Stimulated activated CD4-positive, alpha-beta T cell treated with anti-CD3 and anti-CD28 coated beads, Interleukin-4, amount 100 ng/mL, for 48 hours (primary cell): ENCODE measurements at regions not wholly inside any gene's neighbourhood (a gene's known extent, or its start where the extent isn't known, plus 50 kb on each side); places are given as distances from the start of the nearest gene placed in this dataset.
A peak's percentile ranks its signal among the peaks of the same experiment; 100 is the strongest.

Experiments used
- DNase-seq, 2 donors: peaks; one replicate each; pipeline ENCODE4 v3.0.0-alpha.2; 2020; ENCODE audit warnings: low read depth in 2 of 2

DNA sequence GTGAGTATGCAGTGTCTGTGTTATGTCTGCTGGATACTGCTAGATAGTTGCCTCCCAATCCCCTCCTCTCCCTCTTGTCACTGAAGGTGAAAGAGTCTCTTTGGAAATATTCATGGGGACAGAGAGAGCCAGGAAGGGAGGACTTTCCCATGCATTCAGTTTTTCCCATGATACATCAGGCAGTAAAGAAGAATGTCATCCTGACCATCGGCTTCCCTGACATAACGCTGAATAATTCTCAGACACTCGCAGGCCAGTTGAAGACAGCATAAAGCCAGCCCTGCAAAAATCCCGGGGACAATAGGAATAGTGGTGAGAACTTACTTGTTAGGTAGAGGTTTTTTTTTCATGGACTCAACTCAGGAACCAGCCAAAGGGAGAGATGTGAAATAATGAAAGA lies 58.1 kb downstream of the KLF4 start:
- DNase-seq = no peak

DNA sequence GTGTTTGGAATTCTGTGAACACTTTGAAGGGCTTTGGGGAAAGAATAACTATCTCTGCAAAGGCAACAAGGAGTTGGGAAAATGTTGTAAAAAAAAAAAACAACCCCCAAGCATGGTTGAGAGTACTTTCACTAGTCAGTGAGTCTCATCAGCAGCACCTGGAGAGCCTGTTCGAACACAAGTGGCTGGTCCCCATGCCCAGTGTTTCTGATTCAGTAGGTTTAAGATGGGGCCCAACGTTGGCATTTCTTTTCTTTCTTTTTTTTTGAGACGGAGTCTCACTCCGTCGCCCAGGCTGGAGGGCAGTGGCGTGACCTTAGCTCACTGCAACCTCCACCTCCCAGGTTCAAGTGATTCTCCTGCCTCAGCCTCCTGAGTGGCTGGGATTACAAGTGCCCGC lies 59.5 kb downstream of the KLF4 start:
- no peak for DNase-seq

DNA sequence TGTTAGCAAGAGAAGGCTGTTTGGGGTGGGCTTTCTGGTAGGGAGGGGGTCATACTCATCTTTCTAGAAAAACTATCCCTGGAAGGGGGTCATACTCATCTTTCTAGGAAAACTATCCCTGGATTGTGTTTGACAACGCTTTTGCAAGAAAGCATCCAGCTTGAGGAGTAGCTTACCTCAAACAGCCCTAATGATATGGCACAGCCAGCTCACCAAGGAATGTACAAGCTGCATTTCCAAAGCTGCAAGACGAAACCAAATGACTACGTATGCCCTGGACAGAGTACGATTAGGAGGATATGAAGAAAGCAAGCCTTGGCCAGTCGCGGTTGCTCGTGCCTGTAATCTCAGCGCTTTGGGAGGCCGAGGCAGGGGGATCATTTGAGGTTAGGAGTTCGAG lies 63.4 kb downstream of the KLF4 start:
- no peak for DNase-seq

DNA sequence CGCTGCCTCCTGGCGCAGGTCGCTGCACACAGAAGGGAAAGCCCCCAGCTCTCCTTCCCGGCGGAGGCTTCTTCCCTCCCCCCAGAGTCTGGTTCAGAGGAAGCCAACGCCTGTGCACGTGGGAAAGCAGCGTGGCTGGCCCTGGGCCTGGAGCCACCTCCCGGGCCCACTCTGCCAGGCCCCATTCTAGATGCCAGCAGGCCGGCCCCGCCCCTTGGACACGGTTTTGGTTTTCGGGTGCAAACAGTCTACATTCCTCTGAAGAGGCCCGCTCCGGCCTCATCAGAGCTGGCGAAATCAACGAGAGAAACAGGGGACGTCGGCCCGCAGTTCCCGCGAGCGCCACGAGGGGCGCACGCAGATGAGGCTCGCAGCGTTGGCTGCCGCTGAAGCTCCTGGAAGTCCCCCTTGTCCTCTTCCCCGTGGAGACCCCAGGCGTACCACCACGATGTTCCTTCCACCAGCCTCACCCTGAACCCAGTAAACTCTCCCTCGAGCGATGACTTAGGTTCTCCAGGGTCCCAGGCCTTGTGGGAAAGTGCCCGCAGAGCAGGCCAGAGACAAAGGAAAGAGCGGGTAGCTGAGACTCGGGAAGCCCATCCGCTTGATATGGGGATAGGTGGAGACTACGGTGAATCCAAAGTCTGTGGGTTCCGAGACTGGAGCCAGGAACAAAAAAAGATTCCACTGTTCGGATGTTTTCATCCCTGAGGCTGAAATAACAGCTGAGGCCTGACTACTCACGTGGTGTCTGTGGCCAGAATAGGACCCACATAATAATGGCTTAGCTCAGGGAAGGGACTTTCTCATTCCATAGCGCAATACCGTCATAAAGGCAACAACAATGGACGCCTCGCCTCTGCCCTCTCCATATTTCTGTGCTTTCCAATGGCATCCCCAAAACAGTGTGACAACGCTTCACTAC lies 64.2 kb downstream of the KLF4 start:
- peak; percentile 35 to 60 for DNase-seq

DNA sequence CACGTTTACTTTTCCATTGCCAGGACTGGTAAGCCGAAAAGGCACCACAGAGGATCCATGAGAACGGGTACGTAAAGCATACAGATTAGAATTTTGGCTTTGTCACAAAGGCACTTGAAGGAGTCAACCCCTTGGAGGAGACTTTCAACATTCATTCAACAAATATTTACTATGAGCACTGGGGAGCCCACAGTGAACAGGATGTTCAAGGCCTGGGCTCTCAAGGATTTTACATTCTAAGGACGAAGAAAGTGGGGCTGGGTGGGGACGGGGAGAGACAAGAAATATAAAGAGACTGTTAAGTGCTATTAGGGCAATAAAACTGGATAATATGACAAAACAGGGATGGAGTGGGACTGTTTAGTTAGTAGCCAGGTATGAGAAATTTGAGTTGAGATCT lies 66.0 kb downstream of the KLF4 start:
- DNase-seq = no peak

DNA sequence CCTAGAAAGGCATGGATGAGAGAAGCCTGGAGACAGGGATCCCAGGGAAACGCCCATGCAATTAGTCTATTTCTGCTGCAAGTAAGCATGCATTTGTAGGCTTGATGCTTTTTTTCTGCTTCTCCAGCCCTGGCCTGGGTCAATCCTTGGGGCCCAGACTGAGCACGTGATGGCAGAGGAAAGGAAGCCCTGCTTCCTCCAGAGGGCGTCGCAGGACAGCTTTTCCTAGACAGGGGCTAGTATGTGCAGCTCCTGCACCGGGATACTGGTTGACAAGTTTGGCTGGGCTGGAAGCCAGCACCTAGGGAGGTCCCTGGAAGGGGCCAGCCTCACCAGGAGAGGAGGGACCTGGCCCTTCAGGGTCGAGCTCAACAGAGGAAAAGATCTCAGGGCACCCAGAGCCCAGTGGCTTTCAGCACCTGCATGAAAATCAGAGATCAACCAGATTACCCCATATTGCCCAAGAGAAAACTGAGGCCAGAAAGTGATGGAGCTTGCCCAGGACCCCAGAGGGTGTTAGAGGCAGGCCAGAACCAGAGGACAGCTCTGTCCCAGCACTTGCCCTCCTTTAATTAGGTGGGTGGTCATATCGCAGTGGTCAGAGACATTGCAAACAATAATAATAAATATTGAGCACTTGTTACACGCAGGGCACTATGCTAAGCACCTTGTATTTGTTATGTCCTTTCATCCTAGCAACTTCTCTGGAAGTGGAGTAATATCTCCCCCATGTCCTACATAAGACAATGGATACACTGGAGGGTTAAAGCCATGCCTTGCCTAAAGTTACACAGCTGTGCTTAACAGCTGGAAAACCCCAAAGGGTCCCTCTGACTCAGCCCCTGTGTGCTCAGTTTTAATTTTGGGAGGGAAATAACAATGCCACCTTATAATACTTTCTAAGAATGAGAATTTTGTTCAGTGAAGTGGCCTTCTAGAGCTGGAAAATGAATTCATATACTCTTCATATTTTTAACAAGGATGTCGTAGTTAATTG lies 67.1 kb downstream of the KLF4 start:
- DNase-seq = peak; percentile 25 to 27

DNA sequence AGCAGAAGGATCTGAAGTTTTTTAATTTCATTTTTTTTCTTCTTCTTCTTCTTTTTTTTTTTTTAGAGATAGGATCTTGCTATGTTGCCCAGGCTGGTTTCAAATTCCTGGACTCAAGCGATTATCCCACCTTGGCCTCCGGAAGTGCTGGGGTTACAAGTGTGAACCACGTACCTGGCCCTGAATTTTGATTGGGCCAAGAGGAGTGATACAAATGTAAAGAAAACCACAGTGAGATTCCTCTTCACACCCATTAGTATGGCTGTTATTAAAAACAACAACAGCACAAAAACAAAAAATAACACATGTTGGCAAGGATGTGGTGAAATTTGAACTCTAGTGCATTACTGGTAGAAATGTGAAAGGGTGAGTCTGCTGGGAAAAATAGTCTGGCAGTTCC lies 79.1 kb downstream of the KLF4 start:
- DNase-seq = no peak

DNA sequence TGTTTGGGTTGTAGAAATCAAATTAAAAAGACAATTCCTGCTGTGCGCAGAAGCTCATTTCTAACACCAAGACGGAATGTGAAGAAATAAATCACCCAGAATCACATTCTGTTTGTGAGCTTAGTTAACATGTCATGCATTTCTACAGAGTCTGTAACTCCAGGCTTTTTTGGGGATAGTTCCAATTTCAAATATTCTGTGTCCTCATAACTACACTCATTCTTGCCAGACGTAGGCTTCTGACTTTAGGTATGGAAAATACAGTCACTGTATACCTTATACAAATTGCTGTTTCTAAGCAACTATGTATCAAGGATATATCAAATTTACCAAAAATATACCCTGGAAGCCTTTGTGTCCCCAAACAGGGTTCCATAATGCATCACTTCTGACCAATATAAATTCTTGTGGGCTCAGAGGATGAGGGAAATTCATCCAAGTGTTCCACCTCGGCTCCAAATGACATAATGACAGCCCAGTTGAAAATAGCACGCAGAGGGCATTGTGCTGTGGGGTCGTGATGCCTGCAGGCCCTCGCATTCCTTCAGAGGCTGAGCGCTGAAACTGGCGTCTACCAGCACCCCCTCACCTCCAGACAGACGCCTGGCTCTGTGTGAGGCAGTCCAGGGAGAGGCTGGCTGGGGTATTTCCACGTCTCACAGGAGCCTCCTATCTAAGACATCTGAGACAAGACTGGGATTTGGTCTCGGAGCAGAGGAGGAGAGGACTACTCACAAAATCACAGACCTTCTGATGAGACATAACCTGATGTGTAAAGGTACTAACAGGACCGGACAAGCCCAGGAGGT lies 79.8 kb downstream of the KLF4 start:
- DNase-seq = no peak

DNA sequence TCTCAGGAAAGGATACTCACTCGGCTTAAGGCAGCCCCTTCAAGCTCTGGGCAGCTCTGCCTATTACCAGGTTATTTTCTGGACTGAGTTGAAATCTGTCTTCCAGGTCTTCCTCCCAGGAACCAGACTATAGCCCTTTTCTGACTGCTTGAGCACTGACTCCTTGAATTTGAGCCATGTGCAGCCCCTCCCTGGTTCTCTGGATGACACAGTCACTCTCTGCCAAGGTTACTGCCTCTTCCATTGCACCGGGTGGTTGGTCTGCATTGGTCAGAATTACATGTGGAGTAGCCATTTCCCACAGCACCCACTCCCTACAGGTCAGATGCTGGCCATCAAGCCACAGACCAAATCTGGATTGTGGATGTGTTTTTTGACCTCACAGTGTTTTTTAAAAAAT lies 81.9 kb downstream of the KLF4 start:
- DNase-seq = no peak

DNA sequence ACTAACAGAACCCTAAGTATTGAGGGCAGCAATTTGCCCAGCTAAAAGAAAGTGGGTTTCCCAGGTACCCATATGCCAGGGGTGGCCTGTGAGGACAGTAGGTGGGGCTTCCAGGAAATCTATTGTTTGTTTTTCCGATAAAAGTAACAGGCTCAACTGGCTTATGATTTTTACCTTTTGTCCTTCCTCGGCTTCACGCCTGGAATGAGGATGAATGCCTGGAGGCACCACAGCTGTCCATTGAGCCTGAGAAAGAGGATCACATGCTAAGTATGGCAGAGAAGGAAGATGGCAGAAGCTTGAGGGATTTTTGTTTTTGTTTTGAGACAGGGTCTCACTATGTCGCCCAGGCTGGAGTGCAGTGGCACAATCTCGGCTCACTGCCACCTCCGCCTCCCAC lies 84.1 kb downstream of the KLF4 start:
- no peak for DNase-seq

DNA sequence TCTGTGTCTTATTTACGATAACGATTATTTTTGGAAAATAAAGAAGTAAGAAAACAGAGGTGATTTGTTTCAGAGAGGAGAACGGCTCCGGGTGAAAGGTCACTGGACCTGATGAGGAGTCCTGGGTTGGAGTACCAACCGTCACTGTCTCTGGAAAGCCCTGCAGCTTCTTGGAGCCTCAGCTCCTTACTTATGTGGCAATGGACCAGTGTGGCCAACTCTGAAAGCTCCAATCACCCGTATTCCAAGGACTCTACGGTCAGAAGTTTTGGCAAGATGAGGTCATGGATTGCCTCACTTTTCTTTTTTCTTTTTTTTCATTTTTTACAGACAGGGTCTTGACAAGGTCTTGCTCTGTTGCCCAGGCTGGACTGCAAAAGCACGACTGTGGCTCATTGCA lies 84.8 kb downstream of the KLF4 start:
- no peak for DNase-seq

DNA sequence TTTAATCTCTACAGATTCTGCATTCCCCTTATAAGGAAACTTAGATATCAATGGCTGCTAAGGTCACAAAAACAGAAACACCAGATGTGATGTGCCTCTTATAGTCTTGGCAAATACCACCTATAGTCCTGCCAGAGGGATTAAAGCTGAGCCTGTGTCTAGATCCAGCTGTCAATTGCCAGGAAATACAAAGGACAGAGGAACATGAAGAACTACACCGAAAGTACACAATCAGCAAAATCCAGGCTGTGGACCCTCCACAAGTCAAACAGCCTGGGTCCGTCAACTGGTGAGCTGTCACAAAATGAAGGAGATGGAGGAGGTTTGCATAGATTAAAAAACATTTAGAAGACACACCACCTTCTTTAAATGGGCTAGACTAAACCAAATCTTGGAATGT lies 85.4 kb downstream of the KLF4 start:
- DNase-seq = no peak

DNA sequence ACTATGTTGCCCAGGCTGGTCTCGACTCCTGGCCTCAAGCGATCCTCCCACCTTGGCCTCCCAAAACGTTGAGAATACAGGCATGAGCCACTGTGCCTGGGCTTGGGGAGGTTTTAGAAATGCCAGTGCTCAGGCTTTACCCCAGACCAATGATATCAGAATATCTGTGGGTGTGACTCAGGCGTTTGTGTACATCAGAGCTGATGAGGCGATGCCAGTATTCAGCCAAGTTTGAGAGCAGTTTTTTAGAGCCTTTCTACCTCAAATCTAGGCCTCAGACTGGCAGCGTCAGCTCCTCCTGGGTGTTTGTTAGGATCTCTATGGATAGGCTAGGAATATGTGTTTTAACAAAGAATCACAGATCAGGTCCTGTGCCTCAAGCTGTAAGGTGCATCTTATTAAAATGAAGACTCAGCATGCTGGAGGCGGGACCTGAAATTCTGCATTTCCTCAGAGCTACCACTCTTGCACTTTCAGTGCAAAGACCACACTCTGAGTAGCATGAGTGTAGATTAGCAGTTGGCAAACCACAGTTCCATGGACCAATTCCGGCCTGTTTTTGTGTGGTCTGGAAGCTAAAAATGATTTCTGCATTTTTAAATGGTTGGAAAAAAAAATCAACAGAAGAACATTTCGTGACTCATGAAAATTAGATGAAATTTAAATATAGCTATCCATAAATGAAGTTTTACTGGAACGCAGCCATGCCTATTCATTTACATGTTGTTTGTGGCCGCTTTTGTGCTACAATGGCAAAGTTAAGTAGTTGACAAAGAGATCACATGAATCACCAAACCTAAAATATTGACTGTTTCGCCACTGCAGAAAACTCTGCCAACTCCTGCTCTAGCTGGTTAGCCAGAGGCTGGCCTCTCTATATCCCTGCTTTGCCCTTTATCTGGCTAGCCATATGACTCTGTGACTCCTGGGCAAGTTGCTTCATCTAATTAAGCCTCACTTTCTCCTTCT lies 92.2 kb downstream of the KLF4 start:
- DNase-seq = no peak

DNA sequence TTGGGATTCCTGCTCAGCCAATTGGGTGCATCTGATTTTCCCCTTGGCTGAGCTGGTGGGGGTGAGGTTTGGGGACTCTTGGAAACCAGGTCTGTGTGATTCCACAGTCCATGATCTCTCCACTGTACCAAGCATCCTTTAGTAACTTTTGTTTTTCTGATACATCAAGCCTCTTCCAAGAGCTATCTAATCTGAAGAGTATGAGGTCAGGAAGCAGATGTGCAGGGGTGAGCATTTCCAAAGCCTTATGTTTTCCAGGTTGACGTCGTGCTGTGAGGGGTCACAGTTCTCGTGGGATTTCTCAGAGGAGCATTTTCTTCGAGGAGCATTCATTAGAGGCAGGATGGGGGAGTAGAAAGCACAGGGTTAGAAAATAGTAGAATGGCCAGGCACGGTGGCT lies 95.3 kb downstream of the KLF4 start:
- no peak for DNase-seq

DNA sequence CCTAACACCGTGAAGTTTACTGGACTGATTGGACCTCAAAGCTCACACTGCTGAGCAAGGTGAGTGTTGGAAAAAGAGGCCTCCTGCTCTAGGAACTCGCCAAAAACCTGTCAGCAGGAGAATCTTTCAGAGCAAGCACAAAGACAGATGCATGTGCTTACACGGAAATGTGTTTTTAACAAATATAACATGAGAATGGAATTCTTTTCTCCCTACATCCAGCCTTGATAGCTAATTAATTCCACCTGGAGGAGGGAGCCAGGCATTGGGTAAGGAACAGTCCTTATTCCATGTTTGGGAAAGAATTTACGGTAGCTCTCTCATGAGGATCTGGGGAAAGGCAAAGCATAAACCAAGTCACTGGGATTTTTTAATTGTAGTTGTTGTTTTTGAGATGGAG lies 98.8 kb downstream of the KLF4 start:
- no peak for DNase-seq

DNA sequence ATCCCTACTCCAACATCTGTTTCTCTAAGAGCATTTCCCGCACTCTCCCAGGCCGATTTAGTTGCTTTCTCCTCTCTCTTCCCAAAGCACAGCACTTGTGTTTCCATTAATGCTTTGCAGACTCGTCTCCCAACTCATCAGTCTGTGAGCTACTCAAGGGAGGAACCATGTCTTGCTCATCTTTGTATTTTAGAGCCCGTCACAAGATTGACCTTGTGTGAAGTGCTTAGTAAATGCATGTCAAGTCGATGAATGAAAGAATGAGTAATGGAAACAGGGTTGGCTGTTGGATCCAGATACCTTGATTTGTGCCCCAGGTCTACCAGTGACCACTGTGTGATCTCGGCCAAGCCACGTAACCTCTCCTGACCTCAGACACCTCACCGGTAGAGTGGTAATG lies 99.3 kb downstream of the KLF4 start:
- DNase-seq = no peak

DNA sequence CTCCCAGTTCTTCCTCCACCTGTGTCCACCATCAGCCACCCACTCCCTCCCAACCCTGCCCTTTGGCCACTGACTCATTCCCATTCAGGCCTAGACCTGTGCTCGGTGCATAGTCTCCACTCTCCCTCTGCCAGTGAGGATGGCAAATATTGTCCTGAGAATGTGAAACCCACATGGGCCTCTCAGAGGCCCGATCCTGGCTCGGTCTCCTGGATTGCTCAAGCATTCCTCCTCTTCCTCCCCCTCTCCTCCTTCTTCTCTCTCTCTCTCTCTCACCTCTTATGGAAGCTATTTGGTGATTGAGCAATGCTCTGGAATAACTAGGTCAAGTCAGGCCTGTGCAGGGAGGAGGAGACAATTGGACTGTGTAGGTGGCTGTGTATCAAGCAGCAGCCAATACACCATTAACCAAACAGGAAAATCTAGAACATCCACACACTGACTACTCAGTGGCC lies 99.9 kb downstream of the KLF4 start:
- no peak for DNase-seq

DNA sequence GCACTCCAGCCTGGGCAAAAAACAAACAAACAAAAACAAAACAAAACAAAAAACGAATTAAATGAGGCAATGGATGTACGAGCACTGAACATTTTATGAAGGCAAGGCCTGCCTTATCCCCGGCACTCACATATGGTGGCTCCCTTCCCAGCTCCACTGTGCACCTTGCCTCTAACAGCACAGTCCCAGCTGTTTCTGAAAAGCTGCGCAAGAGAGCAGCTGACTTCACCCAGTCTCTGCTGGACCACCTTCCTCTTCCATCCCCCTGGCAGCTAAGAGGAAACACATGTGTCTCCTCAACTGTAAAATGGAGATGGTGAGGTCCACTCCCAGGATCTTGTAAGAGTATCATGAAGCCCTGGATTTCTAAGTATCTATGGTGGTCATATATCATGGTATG lies 100.7 kb downstream of the KLF4 start:
- DNase-seq = no peak

DNA sequence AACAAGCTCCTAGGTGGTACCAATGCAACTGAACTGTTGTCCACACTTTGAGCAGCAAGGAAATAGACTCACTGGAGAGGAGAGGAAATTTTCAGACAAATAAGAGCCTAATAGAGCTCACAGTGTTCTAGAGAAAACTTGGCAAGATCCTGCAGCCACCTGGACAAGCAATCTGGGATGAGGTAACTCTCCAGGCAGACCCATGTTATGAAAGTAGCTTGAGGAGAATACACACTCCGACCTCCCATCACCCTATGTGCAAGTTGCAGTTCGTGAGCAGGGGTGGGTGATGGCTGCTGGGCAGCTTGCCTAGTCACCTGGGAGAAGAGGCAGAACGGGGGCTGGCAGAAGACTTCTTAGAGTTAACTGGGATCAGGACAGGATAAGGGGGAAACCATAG lies 102.2 kb downstream of the KLF4 start:
- no peak for DNase-seq

DNA sequence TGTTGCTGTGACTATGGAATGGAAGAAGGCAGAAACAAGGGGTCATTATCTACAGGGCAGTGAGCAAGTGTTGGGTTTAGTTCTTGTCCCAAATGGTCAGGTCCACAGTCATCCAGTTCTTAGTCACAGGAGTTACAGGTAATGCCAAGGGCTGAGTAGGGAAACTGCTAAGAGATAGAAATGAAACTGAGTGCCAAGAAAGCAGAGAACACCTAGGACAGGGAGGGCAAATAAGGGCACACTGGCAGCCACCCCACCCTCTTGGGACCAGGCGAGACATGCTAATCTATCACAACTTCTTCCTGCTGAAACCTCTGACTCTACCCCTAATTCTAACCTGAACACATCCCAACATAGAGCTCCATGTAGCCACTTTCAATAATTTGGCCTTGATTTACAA lies 103.2 kb downstream of the KLF4 start:
- no peak for DNase-seq
